SH-SY5Y (cell line): ENCODE measurements at regions not wholly inside any gene's neighbourhood (a gene's known extent, or its start where the extent isn't known, plus 50 kb on each side); places are given as distances from the start of the nearest gene placed in this dataset.

Experiments used
- GATA2 ChIP-seq: IDR thresholded peaks from 2 replicates; pipeline ENCODE4 v1.6.1; 2011; ENCODE audit warnings: mild to moderate bottlenecking, low read depth, low read length
- GATA3 ChIP-seq: IDR thresholded peaks from 2 replicates; pipeline ENCODE4 v1.6.1; 2011; ENCODE audit warnings: low read depth, mild to moderate bottlenecking, low read length, moderate library complexity

- TF ChIP-seq GATA2: no peak
- no peak for TF ChIP-seq GATA3
Observed at GRCh38 chr2:116877944-116878343, 936.5 kb upstream of the DDX18 start.
